ENCODE measurements at regions not wholly inside any gene's neighbourhood (a gene's known extent, or its start where the extent isn't known, plus 50 kb on each side); places are given as distances from the start of the nearest gene placed in this dataset.

DNA sequence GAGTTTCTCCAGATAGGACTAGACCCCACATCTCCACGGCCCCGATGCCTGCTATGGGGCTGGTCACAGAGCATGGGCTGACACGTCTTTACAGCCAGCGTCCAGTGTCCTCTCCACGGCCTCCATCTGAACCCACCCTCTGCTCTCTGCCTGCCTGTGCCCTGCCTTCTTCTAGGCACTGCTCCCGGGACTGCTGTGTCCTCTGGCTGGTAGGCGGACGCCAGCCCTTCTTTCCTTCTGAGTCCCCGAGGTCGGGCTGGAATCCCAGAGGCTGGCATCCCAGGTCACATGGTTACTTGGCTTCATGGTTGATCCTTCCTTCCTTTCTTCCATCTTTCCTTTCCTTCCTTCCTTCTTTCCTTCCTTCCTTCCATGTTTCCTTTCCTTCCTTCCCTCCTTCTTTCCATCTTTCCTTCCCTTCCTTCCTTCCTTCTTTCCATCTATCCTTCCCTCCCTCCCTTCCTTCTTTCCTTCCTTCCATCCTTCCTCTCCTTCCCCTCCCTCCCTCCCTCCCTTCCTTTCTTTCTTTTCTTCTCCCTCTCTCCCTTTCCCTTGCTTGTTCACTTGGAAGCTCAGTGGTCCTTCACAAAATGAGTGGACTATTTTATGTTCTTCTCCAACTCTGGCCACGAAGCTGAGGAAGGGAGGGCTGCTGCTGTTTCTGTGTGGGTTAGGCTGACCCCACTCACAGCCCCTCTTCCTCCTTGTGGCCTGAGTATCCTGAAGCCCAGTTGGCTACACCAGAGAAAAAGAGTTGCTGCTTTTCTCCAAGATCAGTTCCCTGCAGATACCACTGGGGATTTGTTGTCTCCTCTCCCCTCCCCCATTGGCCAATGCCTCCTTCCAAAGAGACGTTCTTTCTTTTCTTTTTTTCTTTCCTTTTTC, 66.8 kb upstream of the NEURL1B start:
- Mint-ChIP-seq H3K9me3 (no peaks in the 10 kb centered on the region), H3K4me3 (no peak overlapping the region), H3K36me3 (ENCODE audit: insufficient read depth) (no peaks in the 10 kb centered on the region), H3K27me3 (ENCODE audit: low read depth) (peaks cover 14% of the 10 kb centered on the region), H3K4me1 (ENCODE audit: low read depth) (no peaks in the 10 kb centered on the region)
- no peak for ATAC-seq
- DNase-seq, result no peak

DNA sequence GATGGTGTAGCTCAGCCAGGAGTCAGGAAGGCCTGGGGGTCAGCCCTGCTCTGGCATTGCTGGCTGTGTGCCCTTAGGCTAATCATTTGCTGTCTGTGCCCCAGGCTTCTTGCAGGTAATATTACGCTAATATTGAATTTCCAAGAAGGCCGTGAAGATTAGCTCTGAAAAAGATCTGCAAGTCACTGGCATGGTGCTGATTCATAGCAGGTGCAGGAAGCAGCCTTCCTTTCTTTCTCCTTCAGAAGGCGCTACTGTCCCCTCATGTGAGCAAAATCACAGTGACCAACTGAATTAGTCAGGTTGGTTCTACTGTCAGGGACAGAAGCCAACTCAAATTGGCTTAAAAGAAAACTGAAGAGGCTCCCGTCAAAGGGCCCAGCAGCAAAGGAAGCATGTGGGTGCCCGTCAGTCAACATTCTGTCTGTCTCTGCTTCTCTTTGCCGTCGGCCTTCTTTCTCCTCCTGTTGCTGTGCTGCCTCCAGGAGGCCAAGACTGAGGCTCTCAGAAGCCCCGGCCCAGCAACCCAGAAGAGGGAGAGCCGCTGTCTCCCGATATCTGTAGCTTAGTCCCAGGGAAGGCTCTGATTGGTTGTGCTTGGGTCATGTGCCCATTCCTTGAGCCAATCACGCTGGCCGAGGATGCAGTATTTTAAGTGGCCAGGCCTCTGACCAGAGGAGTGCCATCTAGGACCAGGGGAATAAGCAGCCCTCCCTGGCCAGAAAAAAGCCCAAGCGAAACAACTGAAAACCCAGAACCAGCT, 67.8 kb upstream of the NEURL1B start:
- Mint-ChIP-seq H3K4me3 (no peak overlapping the region), H3K27me3 (ENCODE audit: low read depth) (peaks cover 15% of the 10 kb centered on the region), H3K9me3 (no peaks in the 10 kb centered on the region), H3K4me1 (ENCODE audit: low read depth) (no peaks in the 10 kb centered on the region), H3K36me3 (ENCODE audit: insufficient read depth) (no peaks in the 10 kb centered on the region)
- ATAC-seq, result no peak
- DNase-seq, result no peak

DNA sequence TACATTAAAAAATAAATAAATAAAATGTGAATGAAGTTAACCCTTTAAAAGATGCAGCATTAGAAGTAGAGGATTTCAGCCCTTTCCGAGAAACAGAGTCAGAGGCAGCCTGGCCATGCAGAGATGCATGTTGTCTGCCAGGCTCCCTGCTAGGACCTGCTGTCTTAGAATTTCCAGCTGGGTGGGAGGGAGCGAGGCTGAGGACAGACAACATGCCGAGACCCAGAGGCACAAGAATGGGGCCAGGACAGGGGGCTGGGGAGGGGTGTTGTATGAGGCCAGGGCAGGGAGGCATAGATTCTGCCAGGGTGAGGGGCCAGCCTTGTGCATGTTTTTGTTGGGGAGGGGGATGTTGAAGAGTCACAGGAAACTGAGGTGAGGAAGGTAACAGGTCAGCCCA, 68.6 kb upstream of the NEURL1B start:
- no peaks in the 10 kb centered on the region for H3K4me1 Mint-ChIP-seq (ENCODE audit: low read depth)
- no peak overlapping the region for H3K4me3 Mint-ChIP-seq
- H3K36me3 Mint-ChIP-seq (ENCODE audit: insufficient read depth), result no peaks in the 10 kb centered on the region
- H3K9me3 Mint-ChIP-seq, result no peaks in the 10 kb centered on the region
- DNase-seq (no peak), ATAC-seq (no peak)
- H3K27me3 Mint-ChIP-seq (ENCODE audit: low read depth), result peaks cover 17% of the 10 kb centered on the region

DNA sequence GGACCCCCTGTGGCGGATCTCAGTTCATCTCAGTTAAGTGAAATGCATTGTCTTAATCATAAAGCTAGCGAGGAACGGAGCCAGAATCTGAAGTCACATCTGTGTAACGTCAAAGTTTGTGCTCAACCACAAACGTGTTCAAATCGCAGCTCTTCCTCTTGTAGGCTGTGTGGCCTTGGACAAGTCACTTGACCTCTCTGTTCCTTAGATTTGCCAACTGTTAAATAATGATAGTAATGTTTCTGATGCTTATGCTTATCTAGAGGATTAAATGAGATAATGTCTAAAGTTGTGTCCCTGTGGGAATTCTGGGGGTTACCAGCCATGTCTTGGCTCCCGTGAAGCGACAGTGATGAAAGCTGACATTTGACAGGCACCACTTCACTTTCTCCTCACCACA, 69.2 kb upstream of the NEURL1B start:
- no peaks in the 10 kb centered on the region for H3K4me1 Mint-ChIP-seq (ENCODE audit: low read depth)
- H3K9me3 Mint-ChIP-seq, result no peaks in the 10 kb centered on the region
- no peak for DNase-seq
- H3K27me3 Mint-ChIP-seq (ENCODE audit: low read depth), result peaks cover 17% of the 10 kb centered on the region
- no peaks in the 10 kb centered on the region for H3K36me3 Mint-ChIP-seq (ENCODE audit: insufficient read depth)
- no peak overlapping the region for H3K4me3 Mint-ChIP-seq
- no peak for ATAC-seq

DNA sequence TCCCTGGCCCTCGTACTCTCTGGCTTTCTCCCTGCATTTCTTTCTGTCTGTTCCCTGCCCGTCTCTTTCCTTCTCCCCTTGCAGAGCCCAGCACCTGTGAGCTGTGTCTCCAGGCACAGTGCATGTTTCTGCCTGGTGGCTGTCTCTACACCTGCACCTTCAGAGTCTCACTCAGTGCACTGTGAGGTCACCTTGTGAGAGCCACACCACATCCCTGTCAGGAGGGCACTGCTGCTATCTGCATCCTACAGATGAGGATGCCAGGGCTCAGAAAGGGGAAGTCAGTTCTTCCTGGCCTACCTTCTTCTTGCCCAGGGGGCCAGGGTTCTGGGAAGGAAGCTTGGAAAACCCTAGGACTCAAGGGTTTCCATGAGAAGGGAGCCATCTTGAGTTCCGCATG, 69.7 kb upstream of the NEURL1B start:
- ATAC-seq (no peak), DNase-seq (no peak)
- peaks cover 17% of the 10 kb centered on the region for H3K27me3 Mint-ChIP-seq (ENCODE audit: low read depth)
- H3K4me1 Mint-ChIP-seq (ENCODE audit: low read depth), result no peaks in the 10 kb centered on the region
- H3K36me3 Mint-ChIP-seq (ENCODE audit: insufficient read depth), result no peaks in the 10 kb centered on the region
- H3K4me3 Mint-ChIP-seq, result no peak overlapping the region
- H3K9me3 Mint-ChIP-seq, result no peaks in the 10 kb centered on the region

DNA sequence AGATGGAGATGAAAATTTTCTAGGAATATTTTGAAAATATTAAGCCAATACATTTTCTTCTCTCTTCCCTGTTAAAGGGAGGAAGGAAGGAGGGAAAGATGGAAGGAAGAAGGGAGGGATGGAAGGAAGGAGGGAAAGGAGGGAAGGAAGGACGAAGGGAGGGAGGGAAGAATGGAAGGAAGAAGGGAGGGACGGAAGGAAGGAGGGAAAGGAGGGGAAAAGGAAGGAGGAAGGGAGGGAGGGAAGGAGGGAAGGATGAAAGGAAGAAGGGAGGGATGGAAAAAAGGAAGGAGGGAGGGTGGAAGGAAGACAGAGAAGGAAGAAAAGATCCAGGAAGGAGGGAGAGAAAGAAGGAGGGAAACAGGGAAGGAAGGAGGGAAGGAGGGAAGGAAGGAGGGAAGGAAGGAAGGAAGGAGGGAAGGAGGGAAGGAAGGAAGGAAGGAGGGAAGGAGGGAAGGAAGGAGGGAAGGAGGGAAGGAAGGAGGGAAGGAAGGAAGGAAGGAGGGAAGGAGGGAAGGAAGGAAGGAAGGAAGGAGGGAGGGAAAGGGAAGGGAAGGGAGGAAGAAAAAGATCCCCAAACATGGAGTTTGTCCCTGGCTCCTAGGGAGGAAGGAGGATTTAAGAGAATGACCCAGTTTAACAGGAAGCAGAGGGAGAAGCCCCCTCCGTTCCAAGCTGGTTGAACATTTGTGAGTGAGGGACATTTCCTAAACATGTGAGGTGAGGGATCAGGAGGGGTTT, 70.3 kb upstream of the NEURL1B start:
- no peak for ATAC-seq
- H3K4me3 Mint-ChIP-seq, result no peak overlapping the region

DNA sequence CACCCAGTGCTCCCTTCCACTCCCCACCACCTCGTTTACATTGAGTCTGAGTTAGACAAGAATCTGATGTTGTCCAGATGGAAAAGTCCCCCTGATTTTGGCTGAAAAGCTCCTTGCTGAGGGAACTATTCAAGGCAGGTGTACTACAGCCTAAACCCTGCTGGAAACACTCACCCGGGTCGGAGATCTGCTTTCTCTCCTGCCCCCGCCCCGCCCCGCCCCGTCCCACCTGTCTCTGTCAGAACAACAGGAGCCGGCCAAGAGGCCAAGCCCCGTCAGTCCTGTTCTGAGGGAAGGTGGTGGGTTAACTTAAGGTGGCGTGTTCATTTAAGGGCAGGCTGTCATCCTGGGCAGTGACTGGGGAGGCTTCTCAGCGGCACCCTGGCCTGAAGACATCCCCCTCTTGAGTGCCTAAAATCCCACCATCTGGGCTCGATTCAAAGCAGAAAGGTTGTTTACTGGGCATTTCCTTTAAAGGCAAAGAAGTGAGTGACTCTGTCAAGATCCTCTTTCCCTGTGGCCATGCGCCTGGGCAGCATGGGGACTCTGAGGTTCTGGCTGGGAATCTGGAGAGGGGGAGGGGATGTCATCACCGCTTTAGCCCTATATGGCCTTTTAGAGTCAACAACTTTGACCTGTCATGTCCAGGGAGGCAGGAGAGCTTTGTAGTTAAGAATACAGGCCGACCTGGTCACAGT, 71.1 kb upstream of the NEURL1B start:
- Mint-ChIP-seq H3K4me1 (ENCODE audit: low read depth) (no peaks in the 10 kb centered on the region), H3K4me3 (no peak overlapping the region), H3K9me3 (no peaks in the 10 kb centered on the region), H3K36me3 (ENCODE audit: insufficient read depth) (no peaks in the 10 kb centered on the region), H3K27me3 (ENCODE audit: low read depth) (peaks cover 17% of the 10 kb centered on the region)
- no peak for ATAC-seq
- DNase-seq, result no peak

More for the DNA sequence above, 70.3 kb upstream of the NEURL1B start:
- Mint-ChIP-seq H3K36me3 (ENCODE audit: insufficient read depth) (no peaks in the 10 kb centered on the region), H3K4me1 (ENCODE audit: low read depth) (no peaks in the 10 kb centered on the region), H3K27me3 (ENCODE audit: low read depth) (peaks cover 17% of the 10 kb centered on the region), H3K9me3 (no peaks in the 10 kb centered on the region)
- no peak for DNase-seq

DNA sequence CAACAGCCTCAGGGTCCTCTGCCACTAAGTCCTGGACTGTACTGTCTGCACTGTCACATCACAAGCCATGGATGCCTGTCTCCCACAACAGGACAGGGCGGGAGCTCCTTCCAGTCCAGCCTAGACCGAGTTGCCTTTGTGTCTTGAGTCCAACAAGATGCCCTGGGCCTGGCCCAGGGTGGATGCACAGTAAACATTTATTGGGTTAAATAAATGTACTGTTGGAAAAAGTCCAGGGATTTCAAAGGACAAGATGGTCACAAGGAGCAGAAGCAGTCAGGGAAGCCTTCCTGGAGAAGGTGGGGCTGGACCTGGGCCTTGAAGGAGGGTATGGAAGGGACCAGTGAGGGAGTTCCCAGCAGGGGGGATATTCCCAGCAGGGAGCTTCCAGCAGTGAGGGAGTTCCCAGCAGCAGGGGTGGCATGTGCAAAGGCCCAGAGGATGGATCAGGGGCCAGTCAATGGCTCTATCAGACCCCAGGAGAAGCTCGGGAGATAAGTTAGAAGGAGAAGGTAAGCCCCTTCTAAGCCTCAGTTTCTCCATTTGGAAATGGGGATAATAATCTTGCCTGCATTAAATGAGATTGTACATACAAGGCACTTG, 72.7 kb upstream of the NEURL1B start:
- DNase-seq (no peak), ATAC-seq (no peak)
- Mint-ChIP-seq H3K27me3 (ENCODE audit: low read depth) (peaks cover 15% of the 10 kb centered on the region), H3K4me1 (ENCODE audit: low read depth) (no peaks in the 10 kb centered on the region), H3K4me3 (no peak overlapping the region), H3K9me3 (no peaks in the 10 kb centered on the region), H3K36me3 (ENCODE audit: insufficient read depth) (no peaks in the 10 kb centered on the region)

DNA sequence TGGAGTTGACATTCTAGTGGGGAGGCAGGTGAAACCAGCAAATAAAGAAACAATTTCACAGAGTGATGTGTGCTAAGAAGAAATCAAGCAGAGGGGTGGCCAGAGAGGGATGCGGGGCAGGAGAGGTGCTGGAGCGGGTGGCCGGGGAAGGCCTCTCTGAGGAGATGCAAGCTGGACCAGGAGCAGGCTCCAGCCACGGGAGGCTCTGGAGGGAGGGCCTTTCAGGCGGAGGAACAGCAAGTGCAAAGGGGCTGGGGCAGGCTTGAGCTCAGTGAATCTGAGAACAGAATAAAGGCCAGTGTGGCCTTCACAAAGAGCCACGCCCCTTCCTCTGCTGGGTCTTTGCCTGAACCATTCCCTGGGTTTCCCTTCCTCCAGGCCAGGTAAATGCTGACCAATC, 73.2 kb upstream of the NEURL1B start:
- Mint-ChIP-seq H3K4me3 (no peak overlapping the region), H3K36me3 (ENCODE audit: insufficient read depth) (no peaks in the 10 kb centered on the region), H3K4me1 (ENCODE audit: low read depth) (no peaks in the 10 kb centered on the region), H3K27me3 (ENCODE audit: low read depth) (peaks cover 17% of the 10 kb centered on the region), H3K9me3 (no peaks in the 10 kb centered on the region)
- ATAC-seq, result no peak
- no peak for DNase-seq

DNA sequence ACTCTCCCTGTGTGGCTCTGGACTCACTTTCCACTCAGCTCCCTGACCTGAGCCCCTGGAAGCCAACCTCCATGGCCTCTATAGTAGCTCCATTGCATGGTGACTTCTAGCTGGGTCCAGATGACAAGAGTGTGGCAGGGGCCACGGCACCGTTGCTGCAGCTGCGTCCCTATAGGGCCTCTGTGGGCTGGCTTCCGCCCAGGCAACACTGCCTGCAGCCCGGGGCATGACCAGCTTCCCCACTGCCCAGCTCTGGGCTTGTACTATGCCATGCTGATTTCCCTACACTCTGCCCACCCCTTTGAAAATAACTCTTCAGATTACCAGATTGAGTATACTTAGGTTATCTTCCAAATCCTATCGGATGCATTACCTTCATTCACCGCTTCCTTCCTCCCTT, 73.8 kb upstream of the NEURL1B start:
- no peaks in the 10 kb centered on the region for H3K9me3 Mint-ChIP-seq
- no peaks in the 10 kb centered on the region for H3K4me1 Mint-ChIP-seq (ENCODE audit: low read depth)
- H3K4me3 Mint-ChIP-seq, result no peak overlapping the region
- H3K27me3 Mint-ChIP-seq (ENCODE audit: low read depth), result peaks cover 16% of the 10 kb centered on the region
- ATAC-seq (no peak), DNase-seq (no peak)
- H3K36me3 Mint-ChIP-seq (ENCODE audit: insufficient read depth), result no peaks in the 10 kb centered on the region

DNA sequence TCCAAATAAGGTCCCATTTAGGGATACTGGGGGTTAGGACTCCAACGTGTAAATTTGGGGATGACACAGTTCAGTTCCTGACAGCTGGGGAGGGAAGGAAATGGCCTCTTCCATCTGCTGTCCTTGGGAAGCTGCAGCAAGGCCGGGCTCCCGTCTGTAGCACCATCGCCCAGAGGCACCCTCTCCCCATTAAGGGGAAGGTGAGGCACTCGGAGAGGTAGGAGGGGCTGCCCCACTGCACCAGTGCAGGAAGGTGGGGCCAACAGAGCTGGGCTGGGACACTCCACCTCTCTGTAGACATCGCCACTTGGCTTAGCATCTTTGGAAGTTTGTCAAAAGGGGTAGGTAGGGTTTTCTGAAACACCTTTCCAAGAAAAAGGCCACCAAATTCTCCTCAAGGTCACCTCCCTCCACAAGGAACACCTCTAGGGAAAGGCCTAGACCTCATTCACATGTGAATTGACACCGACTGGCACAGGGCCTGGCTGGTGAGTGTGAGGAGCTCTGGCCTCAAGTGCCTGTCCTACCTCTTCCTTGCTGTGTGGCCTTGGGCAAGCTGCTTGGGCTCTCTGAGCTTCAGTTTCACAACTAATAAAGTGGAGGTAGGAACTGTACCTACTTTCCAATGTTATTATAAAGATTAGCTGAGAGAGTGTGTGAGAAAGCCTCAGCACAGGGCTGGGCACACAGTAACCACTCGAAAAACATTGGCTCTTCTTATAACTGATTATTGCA, 75.0 kb upstream of the NEURL1B start:
- no peak for DNase-seq
- Mint-ChIP-seq H3K27me3 (ENCODE audit: low read depth) (peaks cover 12% of the 10 kb centered on the region), H3K36me3 (ENCODE audit: insufficient read depth) (no peaks in the 10 kb centered on the region), H3K4me3 (no peak overlapping the region), H3K9me3 (no peaks in the 10 kb centered on the region), H3K4me1 (ENCODE audit: low read depth) (no peaks in the 10 kb centered on the region)
- no peak for ATAC-seq

DNA sequence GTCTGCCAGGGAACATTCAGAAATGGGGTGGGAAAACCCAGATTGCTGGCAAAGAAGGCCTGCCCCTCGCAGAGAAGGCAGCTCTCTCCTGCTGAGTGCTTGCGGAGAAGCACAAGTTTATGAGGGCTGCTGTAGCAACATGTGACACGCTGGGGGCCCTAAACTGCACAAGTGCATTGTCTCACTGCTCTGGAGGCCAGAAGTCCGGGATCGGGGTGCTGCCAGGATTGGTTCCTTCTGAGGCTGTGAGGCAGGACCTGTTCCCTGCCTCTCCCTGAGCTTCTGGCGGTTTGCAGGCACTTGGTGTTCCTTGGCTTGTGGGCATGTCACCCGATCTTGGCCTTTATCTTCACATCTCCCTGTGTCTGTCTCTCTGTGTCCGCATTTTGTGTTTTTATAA, 75.6 kb upstream of the NEURL1B start:
- Mint-ChIP-seq H3K27me3 (ENCODE audit: low read depth) (peaks cover 12% of the 10 kb centered on the region), H3K9me3 (no peaks in the 10 kb centered on the region), H3K36me3 (ENCODE audit: insufficient read depth) (no peaks in the 10 kb centered on the region), H3K4me3 (no peak overlapping the region), H3K4me1 (ENCODE audit: low read depth) (no peaks in the 10 kb centered on the region)
- no peak for DNase-seq
- no peak for ATAC-seq

DNA sequence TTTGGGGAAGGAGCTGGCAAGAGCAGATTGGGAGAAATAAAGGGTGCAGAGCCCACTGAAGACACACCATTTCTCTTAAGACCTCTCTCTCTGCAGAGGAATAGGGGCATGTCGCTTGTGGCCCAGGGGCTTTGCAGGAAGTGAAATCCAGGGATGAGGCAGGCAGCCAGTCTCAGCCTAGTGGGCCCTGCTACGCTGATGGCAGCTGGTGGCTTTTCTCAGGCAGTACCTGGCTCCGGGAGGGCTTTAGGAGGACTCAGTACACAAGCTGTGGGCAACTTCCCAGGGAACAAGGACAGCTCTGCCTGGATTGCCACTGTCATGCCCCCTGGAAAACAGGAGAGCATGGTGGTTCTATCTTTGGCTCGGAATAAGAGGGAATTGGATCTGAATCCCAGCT, 76.2 kb upstream of the NEURL1B start:
- H3K27me3 Mint-ChIP-seq (ENCODE audit: low read depth), result peaks cover 12% of the 10 kb centered on the region
- no peaks in the 10 kb centered on the region for H3K4me1 Mint-ChIP-seq (ENCODE audit: low read depth)

More for the DNA sequence above, 76.2 kb upstream of the NEURL1B start:
- no peaks in the 10 kb centered on the region for H3K9me3 Mint-ChIP-seq
- H3K36me3 Mint-ChIP-seq (ENCODE audit: insufficient read depth), result no peaks in the 10 kb centered on the region
- ATAC-seq (no peak), DNase-seq (no peak)
- no peak overlapping the region for H3K4me3 Mint-ChIP-seq
